Prostate gland (tissue), 2 donors: ENCODE measurements at regions not wholly inside any gene's neighbourhood (a gene's known extent, or its start where the extent isn't known, plus 50 kb on each side); places are given as distances from the start of the nearest gene placed in this dataset.

Experiments used
- CTCF ChIP-seq, 4 experiments: fragments of 200-600 bp in 2 of 4; fragments of 450-650 bp in 2 of 4; sonication (generic) in 2 of 4; IDR thresholded peaks; 1 replicate in 3 of 4; 2 replicates in 1 of 4; pipeline ENCODE4 v1.5.1; 2016 to 2019; ENCODE audit warnings: antibody characterized with exemption in 4 of 4, mild to moderate bottlenecking in 2 of 4, moderate library complexity in 2 of 4
- POLR2A ChIP-seq: fragments of 450-650 bp; IDR thresholded peaks from one replicate; pipeline ENCODE4 v1.6.1; 2016; ENCODE audit warnings: antibody characterized with exemption, mild to moderate bottlenecking
- POLR2AphosphoS5 ChIP-seq: sonication (generic); formaldehyde crosslinking; IDR thresholded peaks from one replicate; pipeline ENCODE4 v1.6.1; 2017; ENCODE audit warnings: antibody characterized with exemption

- TF ChIP-seq POLR2A (no peak), CTCF (IDR thresholded peaks at IDR 0.05) (no peak), POLR2AphosphoS5 (no peak)
Observed at GRCh38 chr18:70416496-70416895, 127.7 kb downstream of the SOCS6 start.
